ENCODE measurements at regions not wholly inside any gene's neighbourhood (a gene's known extent, or its start where the extent isn't known, plus 50 kb on each side); places are given as distances from the start of the nearest gene placed in this dataset.

- Histone ChIP-seq H3K27ac (ENCODE audit: insufficient read depth in 1 of 2, low read depth in 1 of 2, low read length in 2 of 2, poor library complexity in 1 of 2, severe bottlenecking in 2 of 2) (no peak overlapping the region), H3K4me1 (ENCODE audit: control extremely low read depth in 1 of 4, control insufficient read depth in 4 of 4, insufficient read depth in 4 of 4, low read length in 3 of 4) (no peaks in the 10 kb centered on the region), H3K36me3 (ENCODE audit: control insufficient read depth in 4 of 4, insufficient read depth in 4 of 4, low read length in 3 of 4) (no peaks in the 10 kb centered on the region), H3K9me3 (ENCODE audit: control extremely low read depth in 1 of 5, control insufficient read depth in 4 of 5, insufficient read depth in 2 of 5, low read depth in 1 of 5, low read length in 4 of 5) (no peaks in the 10 kb centered on the region), H3K27me3 (replicated peaks in 2 of 5; ENCODE audit: control insufficient read depth in 4 of 5, insufficient read depth in 5 of 5, low read length in 4 of 5) (no peaks in the 10 kb centered on the region), H3K4me3 (ENCODE audit: control insufficient read depth in 1 of 7, extremely low read depth in 1 of 7, insufficient read depth in 4 of 7, low read depth in 2 of 7, low read length in 6 of 7) (no peak overlapping the region)
- ChIA-PET POLR2A (no interaction called here), CTCF (interaction anchor here (0.6 to 1.3 kb wide), 5 partner anchors 13 to 446 kb away, joined by 3 read pairs; no protein-coding TSS in a partner anchor)
- 86% methylated on average over 1 of the region's 1 CpG for WGBS (ENCODE audit: insufficient coverage)
- no peak for DNase-seq
Measured at GRCh38 chr3:38967693-38967989, 84.1 kb downstream of the SCN11A start.

DNA sequence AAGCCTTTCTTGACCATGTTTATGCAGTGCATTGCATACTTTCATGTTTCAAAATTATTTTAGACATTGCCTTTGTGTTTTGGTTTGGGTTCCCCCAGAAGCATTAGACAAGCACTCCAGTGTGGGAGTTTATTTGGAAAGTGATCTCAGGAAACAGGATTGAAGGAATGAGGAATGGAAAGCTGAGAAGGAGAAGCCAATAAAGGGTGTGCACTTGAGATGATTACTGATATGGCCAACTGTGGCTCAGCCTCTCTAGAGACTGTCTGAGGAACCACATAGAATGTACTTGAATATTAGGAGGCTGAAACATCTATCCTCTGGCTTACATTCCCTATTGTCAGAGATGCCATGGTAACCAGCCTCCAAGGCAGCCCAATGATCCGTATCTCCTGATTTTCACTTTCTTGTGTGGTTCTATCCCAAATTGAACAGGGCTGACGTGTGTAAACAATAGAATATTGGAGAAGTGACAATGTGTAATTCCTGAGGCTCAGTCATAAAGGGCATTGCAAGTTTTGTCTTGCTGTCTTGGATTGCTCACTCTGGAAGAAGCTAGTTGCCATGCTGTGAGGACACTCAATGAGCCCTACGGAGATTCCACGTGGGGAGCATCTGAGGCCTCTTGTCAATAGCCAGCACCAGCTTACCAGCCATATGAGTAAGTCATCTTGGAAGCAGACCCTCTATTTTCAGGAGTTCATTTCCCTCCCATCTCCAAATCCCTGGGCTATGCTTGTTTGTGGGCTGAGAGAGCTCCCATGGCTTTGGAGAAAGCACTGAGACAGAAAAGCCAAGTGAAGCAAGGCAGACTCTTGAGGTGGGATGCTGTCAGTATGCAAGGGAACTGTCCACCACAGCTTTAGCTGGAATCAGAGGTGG is 84.7 kb downstream of the SCN11A start:
- no peaks in the 10 kb centered on the region for H3K9me3 ChIP-seq (ENCODE audit: control extremely low read depth in 1 of 5, control insufficient read depth in 4 of 5, insufficient read depth in 2 of 5, low read depth in 1 of 5, low read length in 4 of 5)
- no peak overlapping the region for H3K4me3 ChIP-seq (ENCODE audit: control insufficient read depth in 1 of 7, extremely low read depth in 1 of 7, insufficient read depth in 4 of 7, low read depth in 2 of 7, low read length in 6 of 7)
- no peaks in the 10 kb centered on the region for H3K4me1 ChIP-seq (ENCODE audit: control extremely low read depth in 1 of 4, control insufficient read depth in 4 of 4, insufficient read depth in 4 of 4, low read length in 3 of 4)
- H3K27me3 ChIP-seq (replicated peaks in 2 of 5; ENCODE audit: control insufficient read depth in 4 of 5, insufficient read depth in 5 of 5, low read length in 4 of 5) = no peaks in the 10 kb centered on the region
- WGBS (ENCODE audit: insufficient coverage) = 100% methylated on average over 2 of the region's 4 CpGs
- CTCF ChIA-PET = interaction anchor here (0.6 to 0.9 kb wide), 4 partner anchors 33 to 446 kb away, joined by 3 read pairs; no protein-coding TSS in a partner anchor
- no peaks in the 10 kb centered on the region for H3K36me3 ChIP-seq (ENCODE audit: control insufficient read depth in 4 of 4, insufficient read depth in 4 of 4, low read length in 3 of 4)
- DNase-seq = no peak
- POLR2A ChIA-PET = no interaction called here
- no peak overlapping the region for H3K27ac ChIP-seq (ENCODE audit: insufficient read depth in 1 of 2, low read depth in 1 of 2, low read length in 2 of 2, poor library complexity in 1 of 2, severe bottlenecking in 2 of 2)

GRCh38 chr3:38964646-38965045 is 87.1 kb downstream of the SCN11A start:
- H3K36me3 ChIP-seq (ENCODE audit: control insufficient read depth in 4 of 4, insufficient read depth in 4 of 4, low read length in 3 of 4) = no peaks in the 10 kb centered on the region
- H3K4me1 ChIP-seq (ENCODE audit: control extremely low read depth in 1 of 4, control insufficient read depth in 4 of 4, insufficient read depth in 4 of 4, low read length in 3 of 4) = peaks cover 0 to 10% (median 2%) of the 10 kb centered on the region in 4 experiments
- CTCF ChIA-PET = no interaction called here
- H3K27me3 ChIP-seq (replicated peaks in 2 of 5; ENCODE audit: control insufficient read depth in 4 of 5, insufficient read depth in 5 of 5, low read length in 4 of 5) = no peaks in the 10 kb centered on the region
- no peak for DNase-seq
- H3K4me3 ChIP-seq (ENCODE audit: control insufficient read depth in 1 of 7, extremely low read depth in 1 of 7, insufficient read depth in 4 of 7, low read depth in 2 of 7, low read length in 6 of 7) = no peak overlapping the region
- POLR2A ChIA-PET = no interaction called here
- H3K27ac ChIP-seq (ENCODE audit: insufficient read depth in 1 of 2, low read depth in 1 of 2, low read length in 2 of 2, poor library complexity in 1 of 2, severe bottlenecking in 2 of 2) = no peak overlapping the region
- H3K9me3 ChIP-seq (ENCODE audit: control extremely low read depth in 1 of 5, control insufficient read depth in 4 of 5, insufficient read depth in 2 of 5, low read depth in 1 of 5, low read length in 4 of 5) = no peaks in the 10 kb centered on the region
- WGBS (ENCODE audit: insufficient coverage) = 98% methylated on average over 4 of the region's 4 CpGs

- CTCF ChIA-PET = no interaction called here
- POLR2A ChIA-PET = no interaction called here
Measured at GRCh38 chr3:38964204-38964603, 87.5 kb downstream of the SCN11A start.

GRCh38 chr3:38960953-38961622 is 90.7 kb downstream of the SCN11A start:
- no peak overlapping the region for H3K27ac ChIP-seq (ENCODE audit: insufficient read depth in 1 of 2, low read depth in 1 of 2, low read length in 2 of 2, poor library complexity in 1 of 2, severe bottlenecking in 2 of 2)
- peaks cover 2 to 27% (median 5%) of the 10 kb centered on the region in 4 experiments for H3K4me1 ChIP-seq (ENCODE audit: control extremely low read depth in 1 of 4, control insufficient read depth in 4 of 4, insufficient read depth in 4 of 4, low read length in 3 of 4)
- H3K4me3 ChIP-seq (ENCODE audit: control insufficient read depth in 1 of 7, extremely low read depth in 1 of 7, insufficient read depth in 4 of 7, low read depth in 2 of 7, low read length in 6 of 7) = no peak overlapping the region
- ChIA-PET POLR2A (no interaction called here), CTCF (interaction anchor here (0.6 to 2.3 kb wide), 7 partner anchors 8 to 1853 kb away, joined by 3 to 8 read pairs (median 3); no protein-coding TSS in a partner anchor)
- H3K9me3 ChIP-seq (ENCODE audit: control extremely low read depth in 1 of 5, control insufficient read depth in 4 of 5, insufficient read depth in 2 of 5, low read depth in 1 of 5, low read length in 4 of 5) = no peaks in the 10 kb centered on the region
- no peaks in the 10 kb centered on the region for H3K36me3 ChIP-seq (ENCODE audit: control insufficient read depth in 4 of 4, insufficient read depth in 4 of 4, low read length in 3 of 4)
- WGBS (ENCODE audit: insufficient coverage) = 20% methylated on average over 2 of the region's 5 CpGs
- H3K27me3 ChIP-seq (replicated peaks in 2 of 5; ENCODE audit: control insufficient read depth in 4 of 5, insufficient read depth in 5 of 5, low read length in 4 of 5) = no peaks in the 10 kb centered on the region
- peak; percentile 48 to 57 (median 52) for DNase-seq

More at GRCh38 chr3:38964204-38964603, 87.5 kb downstream of the SCN11A start:
- H3K27ac ChIP-seq (ENCODE audit: insufficient read depth in 1 of 2, low read depth in 1 of 2, low read length in 2 of 2, poor library complexity in 1 of 2, severe bottlenecking in 2 of 2) = no peak overlapping the region
- no peaks in the 10 kb centered on the region for H3K9me3 ChIP-seq (ENCODE audit: control extremely low read depth in 1 of 5, control insufficient read depth in 4 of 5, insufficient read depth in 2 of 5, low read depth in 1 of 5, low read length in 4 of 5)
- no peaks in the 10 kb centered on the region for H3K27me3 ChIP-seq (replicated peaks in 2 of 5; ENCODE audit: control insufficient read depth in 4 of 5, insufficient read depth in 5 of 5, low read length in 4 of 5)
- peaks cover 0 to 13% (median 2%) of the 10 kb centered on the region in 4 experiments for H3K4me1 ChIP-seq (ENCODE audit: control extremely low read depth in 1 of 4, control insufficient read depth in 4 of 4, insufficient read depth in 4 of 4, low read length in 3 of 4)
- H3K4me3 ChIP-seq (ENCODE audit: control insufficient read depth in 1 of 7, extremely low read depth in 1 of 7, insufficient read depth in 4 of 7, low read depth in 2 of 7, low read length in 6 of 7) = no peak overlapping the region
- no peak for DNase-seq
- no peaks in the 10 kb centered on the region for H3K36me3 ChIP-seq (ENCODE audit: control insufficient read depth in 4 of 4, insufficient read depth in 4 of 4, low read length in 3 of 4)
- 100% methylated on average over 4 of the region's 5 CpGs for WGBS (ENCODE audit: insufficient coverage)

DNA sequence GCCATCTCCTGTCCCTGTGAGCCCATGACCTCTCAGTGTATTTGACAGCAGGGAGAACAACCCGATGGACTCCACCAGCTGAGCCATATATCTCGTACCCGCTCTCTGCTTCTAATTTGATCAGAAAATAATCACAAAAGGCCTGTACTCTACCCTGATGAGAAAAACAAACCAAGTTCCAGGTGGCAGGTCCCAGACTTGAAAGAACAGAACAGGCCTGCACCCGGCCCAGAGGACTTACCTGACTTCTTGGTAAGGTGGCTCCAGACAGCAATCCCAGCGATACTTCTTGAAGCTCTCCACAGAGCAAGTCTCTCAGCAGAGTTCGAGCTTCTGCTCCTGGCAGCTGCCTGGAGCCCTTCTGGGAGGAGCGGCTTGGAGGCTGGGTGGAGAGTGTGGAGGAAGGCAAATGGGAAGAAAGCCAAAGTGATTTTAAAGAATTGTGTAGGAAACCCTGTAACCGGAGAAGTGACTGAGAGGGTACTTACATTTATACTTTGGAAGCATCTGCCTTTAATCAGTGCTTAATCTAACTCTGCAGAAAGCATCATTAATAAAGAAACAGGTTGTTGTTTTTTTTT is 91.6 kb downstream of the SCN11A start:
- no peak for DNase-seq
- ChIA-PET CTCF (interaction anchor here (0.9 to 2.3 kb wide), 4 partner anchors 9 to 32 kb away, joined by 3 to 8 read pairs (median 6); no protein-coding TSS in a partner anchor), POLR2A (no interaction called here)
- WGBS (ENCODE audit: insufficient coverage) = 94% methylated on average over 6 of the region's 8 CpGs
- H3K4me1 ChIP-seq (ENCODE audit: control extremely low read depth in 1 of 4, control insufficient read depth in 4 of 4, insufficient read depth in 4 of 4, low read length in 3 of 4) = peaks cover 2 to 27% (median 5%) of the 10 kb centered on the region in 4 experiments
- H3K27ac ChIP-seq (ENCODE audit: insufficient read depth in 1 of 2, low read depth in 1 of 2, low read length in 2 of 2, poor library complexity in 1 of 2, severe bottlenecking in 2 of 2) = no peak overlapping the region
- H3K4me3 ChIP-seq (ENCODE audit: control insufficient read depth in 1 of 7, extremely low read depth in 1 of 7, insufficient read depth in 4 of 7, low read depth in 2 of 7, low read length in 6 of 7) = no peak overlapping the region
- no peaks in the 10 kb centered on the region for H3K36me3 ChIP-seq (ENCODE audit: control insufficient read depth in 4 of 4, insufficient read depth in 4 of 4, low read length in 3 of 4)
- no peaks in the 10 kb centered on the region for H3K9me3 ChIP-seq (ENCODE audit: control extremely low read depth in 1 of 5, control insufficient read depth in 4 of 5, insufficient read depth in 2 of 5, low read depth in 1 of 5, low read length in 4 of 5)
- H3K27me3 ChIP-seq (replicated peaks in 2 of 5; ENCODE audit: control insufficient read depth in 4 of 5, insufficient read depth in 5 of 5, low read length in 4 of 5) = no peaks in the 10 kb centered on the region

Measured in common myeloid progenitor, CD34-positive (primary cell).